ENCODE measurements at regions not wholly inside any gene's neighbourhood (a gene's known extent, or its start where the extent isn't known, plus 50 kb on each side); places are given as distances from the start of the nearest gene placed in this dataset.

DNA sequence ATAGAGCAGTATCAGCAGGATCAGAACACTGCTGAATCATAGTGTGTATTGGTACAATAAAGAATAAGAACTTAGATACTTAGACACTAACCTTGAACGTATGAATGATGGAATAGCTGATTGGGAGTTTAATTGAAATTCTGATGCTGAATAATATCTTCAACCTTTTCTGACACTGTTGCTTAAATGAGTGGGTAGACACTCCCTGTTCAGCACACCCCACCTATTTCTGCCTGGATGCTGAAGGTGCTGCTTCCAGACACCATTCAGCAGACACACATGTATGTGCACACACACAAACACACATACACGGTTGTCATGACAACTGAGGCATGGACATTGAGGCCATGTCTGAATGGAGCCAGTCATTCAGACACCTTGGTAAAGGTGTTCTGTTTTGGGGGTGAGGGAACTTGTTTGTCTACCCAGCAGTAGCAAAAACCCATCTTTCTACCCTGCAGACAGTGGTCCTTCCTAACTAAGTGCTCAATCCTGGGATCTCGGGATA is 54.3 kb downstream of the TMEM215 start:
- 84 to 90% (median 86%) methylated on average over 3 of the region's 3 CpGs for WGBS, 3 donors
- no peak for DNase-seq
- TF ChIP-seq, protein P1, sequence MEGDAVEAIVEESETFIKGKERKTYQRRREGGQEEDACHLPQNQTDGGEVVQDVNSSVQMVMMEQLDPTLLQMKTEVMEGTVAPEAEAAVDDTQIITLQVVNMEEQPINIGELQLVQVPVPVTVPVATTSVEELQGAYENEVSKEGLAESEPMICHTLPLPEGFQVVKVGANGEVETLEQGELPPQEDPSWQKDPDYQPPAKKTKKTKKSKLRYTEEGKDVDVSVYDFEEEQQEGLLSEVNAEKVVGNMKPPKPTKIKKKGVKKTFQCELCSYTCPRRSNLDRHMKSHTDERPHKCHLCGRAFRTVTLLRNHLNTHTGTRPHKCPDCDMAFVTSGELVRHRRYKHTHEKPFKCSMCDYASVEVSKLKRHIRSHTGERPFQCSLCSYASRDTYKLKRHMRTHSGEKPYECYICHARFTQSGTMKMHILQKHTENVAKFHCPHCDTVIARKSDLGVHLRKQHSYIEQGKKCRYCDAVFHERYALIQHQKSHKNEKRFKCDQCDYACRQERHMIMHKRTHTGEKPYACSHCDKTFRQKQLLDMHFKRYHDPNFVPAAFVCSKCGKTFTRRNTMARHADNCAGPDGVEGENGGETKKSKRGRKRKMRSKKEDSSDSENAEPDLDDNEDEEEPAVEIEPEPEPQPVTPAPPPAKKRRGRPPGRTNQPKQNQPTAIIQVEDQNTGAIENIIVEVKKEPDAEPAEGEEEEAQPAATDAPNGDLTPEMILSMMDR (IDR thresholded peaks at IDR 0.05), result no peak
- TF ChIP-seq POLR2A (IDR thresholded peaks at IDR 0.05) (no peak), EP300 (IDR thresholded peaks at IDR 0.05) (no peak)
- intact Hi-C loops (cut with DNase I), result no loop called here
- Histone ChIP-seq H3K27me3 (no peaks in the 10 kb centered on the region), H3K27ac (no peak overlapping the region), H3K4me1 (ENCODE audit: insufficient read depth) (no peaks in the 10 kb centered on the region), H3K9me3 (no peaks in the 10 kb centered on the region), H3K36me3 (no peaks in the 10 kb centered on the region), H3K4me3 (no peak overlapping the region)

DNA sequence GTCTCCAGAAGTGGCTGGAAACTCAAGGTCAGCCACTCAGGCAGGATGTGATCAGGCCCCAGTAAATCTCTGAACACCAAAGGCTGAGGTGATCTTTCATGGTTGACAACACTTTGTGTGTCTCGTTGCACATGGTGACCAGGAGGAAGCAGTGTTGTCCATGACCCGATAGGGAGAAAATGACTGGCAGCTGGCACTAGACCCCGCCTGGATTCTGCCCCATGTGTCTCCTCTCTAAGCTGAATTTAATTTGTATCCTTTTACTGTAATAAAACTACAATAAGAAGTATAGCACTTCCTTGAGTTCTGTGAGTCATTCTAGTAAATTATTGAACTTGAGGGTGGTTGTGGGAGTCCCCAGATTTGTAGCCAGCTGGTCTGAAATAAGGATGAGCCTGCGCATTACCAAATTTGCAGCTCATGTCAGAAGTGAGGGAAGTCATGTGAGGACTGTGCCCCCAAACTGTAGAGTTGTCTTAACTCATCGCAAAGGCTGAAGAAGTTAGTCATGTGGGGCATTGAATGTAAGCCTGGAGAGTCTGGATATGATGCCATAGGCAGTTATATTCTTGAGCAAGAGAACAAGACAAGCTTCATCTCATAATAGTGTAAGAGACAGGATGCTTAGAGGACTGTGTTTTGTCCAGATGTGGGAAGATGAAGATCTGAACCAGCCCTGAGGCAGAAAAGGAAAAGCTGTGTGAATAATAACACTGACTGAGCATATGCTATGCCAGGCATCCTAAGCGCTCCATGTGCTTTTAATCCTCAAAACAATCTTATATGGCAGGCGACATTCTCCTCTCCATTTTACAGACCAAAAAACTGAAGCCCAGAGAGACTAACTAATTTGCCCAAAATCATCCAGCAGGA is 55.9 kb downstream of the TMEM215 start:
- Histone ChIP-seq H3K4me3 (no peak overlapping the region), H3K27ac (no peak overlapping the region), H3K36me3 (no peaks in the 10 kb centered on the region), H3K27me3 (no peaks in the 10 kb centered on the region), H3K9me3 (no peaks in the 10 kb centered on the region), H3K4me1 (ENCODE audit: insufficient read depth) (no peaks in the 10 kb centered on the region)
- TF ChIP-seq EP300 (IDR thresholded peaks at IDR 0.05) (no peak), POLR2A (IDR thresholded peaks at IDR 0.05) (no peak)
- TF ChIP-seq, protein P1 (IDR thresholded peaks at IDR 0.05), result no peak
- 82 to 88% (median 86%) methylated on average over 7 of the region's 7 CpGs for WGBS, 3 donors
- DNase-seq, result no peak
- intact Hi-C loops (cut with DNase I), result no loop called here

DNA sequence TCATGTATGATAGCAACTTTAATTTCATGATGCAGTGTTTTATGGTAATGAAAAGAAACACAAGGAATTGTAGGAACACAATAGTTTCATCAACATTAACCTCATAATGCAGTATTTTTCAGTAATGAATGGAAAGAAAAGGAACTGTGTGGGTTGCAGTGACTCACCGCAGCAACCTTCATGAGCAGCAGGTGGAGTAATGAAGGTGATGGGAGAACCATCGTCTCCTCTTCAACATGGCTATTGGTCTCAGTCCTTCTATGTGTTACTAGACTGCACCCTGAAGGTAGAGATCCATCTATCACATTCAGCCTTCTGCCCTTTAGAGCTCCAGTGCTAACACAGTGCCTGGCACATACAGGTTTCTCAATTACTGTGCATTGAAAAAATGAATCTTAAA is 58.0 kb downstream of the TMEM215 start:
- no peaks in the 10 kb centered on the region for H3K27me3 ChIP-seq
- H3K9me3 ChIP-seq, result no peaks in the 10 kb centered on the region
- no peak for DNase-seq
- H3K4me1 ChIP-seq (ENCODE audit: insufficient read depth), result no peaks in the 10 kb centered on the region
- 85 to 91% (median 88%) methylated on average over 2 of the region's 2 CpGs for WGBS, 3 donors
- TF ChIP-seq, protein P1 (IDR thresholded peaks at IDR 0.05), result no peak
- TF ChIP-seq EP300 (IDR thresholded peaks at IDR 0.05) (no peak), POLR2A (IDR thresholded peaks at IDR 0.05) (no peak)
- no peak overlapping the region for H3K27ac ChIP-seq
- no peak overlapping the region for H3K4me3 ChIP-seq
- intact Hi-C loops (cut with DNase I), result no loop called here
- no peaks in the 10 kb centered on the region for H3K36me3 ChIP-seq

GRCh38 chr9:32843295-32843694 is 60.0 kb downstream of the TMEM215 start:
- intact Hi-C loops (cut with DNase I), result no loop called here
- no peaks in the 10 kb centered on the region for H3K36me3 ChIP-seq
- no peak overlapping the region for H3K4me3 ChIP-seq
- no peaks in the 10 kb centered on the region for H3K4me1 ChIP-seq (ENCODE audit: insufficient read depth)
- no peaks in the 10 kb centered on the region for H3K9me3 ChIP-seq
- TF ChIP-seq, protein P1 (IDR thresholded peaks at IDR 0.05), result no peak
- no peak overlapping the region for H3K27ac ChIP-seq
- DNase-seq, result no peak
- no peaks in the 10 kb centered on the region for H3K27me3 ChIP-seq
- WGBS, 3 donors, result 89 to 94% (median 89%) methylated on average over 1 of the region's 1 CpG
